ENCODE measurements at regions not wholly inside any gene's neighbourhood (a gene's known extent, or its start where the extent isn't known, plus 50 kb on each side); places are given as distances from the start of the nearest gene placed in this dataset.

DNA sequence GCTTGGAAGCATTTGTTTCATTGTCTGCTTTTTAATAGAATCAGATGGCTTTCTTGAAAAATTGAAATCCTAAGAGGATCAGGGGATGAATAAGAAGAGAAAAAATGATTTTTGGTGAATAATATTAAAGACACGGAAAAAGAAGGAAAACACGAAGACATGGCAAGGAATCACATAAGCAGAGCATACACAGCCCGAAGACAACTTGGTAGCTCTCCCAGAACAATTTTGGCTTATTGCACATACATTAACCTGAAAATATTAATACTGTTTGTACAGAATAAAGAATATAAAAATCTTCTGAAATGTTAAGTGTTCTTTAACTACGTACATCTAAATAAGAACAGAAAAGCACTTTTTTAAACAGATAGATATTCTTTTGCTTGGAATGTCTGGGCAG, 150.0 kb downstream of the SHOX2 start:
- TF ChIP-seq, protein P1, sequence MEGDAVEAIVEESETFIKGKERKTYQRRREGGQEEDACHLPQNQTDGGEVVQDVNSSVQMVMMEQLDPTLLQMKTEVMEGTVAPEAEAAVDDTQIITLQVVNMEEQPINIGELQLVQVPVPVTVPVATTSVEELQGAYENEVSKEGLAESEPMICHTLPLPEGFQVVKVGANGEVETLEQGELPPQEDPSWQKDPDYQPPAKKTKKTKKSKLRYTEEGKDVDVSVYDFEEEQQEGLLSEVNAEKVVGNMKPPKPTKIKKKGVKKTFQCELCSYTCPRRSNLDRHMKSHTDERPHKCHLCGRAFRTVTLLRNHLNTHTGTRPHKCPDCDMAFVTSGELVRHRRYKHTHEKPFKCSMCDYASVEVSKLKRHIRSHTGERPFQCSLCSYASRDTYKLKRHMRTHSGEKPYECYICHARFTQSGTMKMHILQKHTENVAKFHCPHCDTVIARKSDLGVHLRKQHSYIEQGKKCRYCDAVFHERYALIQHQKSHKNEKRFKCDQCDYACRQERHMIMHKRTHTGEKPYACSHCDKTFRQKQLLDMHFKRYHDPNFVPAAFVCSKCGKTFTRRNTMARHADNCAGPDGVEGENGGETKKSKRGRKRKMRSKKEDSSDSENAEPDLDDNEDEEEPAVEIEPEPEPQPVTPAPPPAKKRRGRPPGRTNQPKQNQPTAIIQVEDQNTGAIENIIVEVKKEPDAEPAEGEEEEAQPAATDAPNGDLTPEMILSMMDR (IDR thresholded peaks at IDR 0.05; ENCODE audit: low read depth, low read length), result no peak
- no peak for DNase-seq
- H3K9me3 ChIP-seq, result no peaks in the 10 kb centered on the region
- H3K4me3 ChIP-seq (ENCODE audit: low read depth, low read length), result no peak overlapping the region
- no peaks in the 10 kb centered on the region for H3K36me3 ChIP-seq
- H3K27me3 ChIP-seq, result no peaks in the 10 kb centered on the region
- peaks cover 4% of the 10 kb centered on the region for H3K4me1 ChIP-seq

- no peak for DNase-seq
- H3K4me1 ChIP-seq, result peaks cover 3% of the 10 kb centered on the region
Observed at GRCh38 chr3:157953565-157953964, 152.7 kb downstream of the SHOX2 start.

DNA sequence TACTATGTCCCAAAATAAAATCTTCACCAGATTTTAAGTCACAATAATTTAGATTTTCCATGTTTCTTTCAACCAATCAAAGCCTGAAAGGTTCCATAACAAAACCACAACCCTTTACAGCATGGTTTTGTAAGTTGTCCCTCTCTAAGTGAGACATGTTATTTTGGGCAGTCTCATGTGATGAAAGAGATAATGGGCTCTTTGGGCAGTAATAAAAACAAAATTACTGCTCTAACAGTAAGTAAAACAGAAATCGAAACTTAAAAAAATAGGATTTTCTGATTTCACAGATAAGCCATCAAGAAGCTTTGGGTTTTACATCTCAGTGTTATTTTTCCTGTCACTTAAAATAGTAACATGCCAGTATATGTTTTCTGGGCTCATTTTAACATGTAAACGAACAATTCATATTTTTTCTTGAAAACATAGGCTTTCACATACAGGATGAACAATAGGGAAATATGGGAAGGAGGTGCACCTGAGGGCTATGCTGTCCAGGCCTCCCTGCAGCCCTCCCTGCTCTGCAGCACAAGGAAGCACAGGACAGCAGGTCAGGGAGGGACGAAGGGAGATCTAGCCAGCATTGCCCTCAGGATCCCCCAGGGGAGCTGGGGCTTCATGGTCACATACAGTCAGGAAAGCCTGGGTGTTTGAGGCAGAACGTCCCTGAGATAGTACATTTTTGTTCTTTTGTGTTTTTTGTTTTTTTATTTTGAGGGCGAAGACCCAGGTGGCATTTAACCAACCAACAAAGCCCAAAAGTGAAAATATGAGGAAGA, 157.4 kb downstream of the SHOX2 start:
- TF ChIP-seq, protein P1 (IDR thresholded peaks at IDR 0.05; ENCODE audit: low read depth, low read length), result no peak
- Histone ChIP-seq H3K36me3 (no peaks in the 10 kb centered on the region), H3K4me1 (no peaks in the 10 kb centered on the region), H3K27me3 (no peaks in the 10 kb centered on the region), H3K9me3 (no peaks in the 10 kb centered on the region), H3K4me3 (ENCODE audit: low read depth, low read length) (no peak overlapping the region)
- DNase-seq, result no peak

More at GRCh38 chr3:157953565-157953964, 152.7 kb downstream of the SHOX2 start:
- H3K9me3 ChIP-seq, result no peaks in the 10 kb centered on the region
- no peaks in the 10 kb centered on the region for H3K27me3 ChIP-seq
- H3K4me3 ChIP-seq (ENCODE audit: low read depth, low read length), result no peak overlapping the region
- TF ChIP-seq, protein P1 (IDR thresholded peaks at IDR 0.05; ENCODE audit: low read depth, low read length), result no peak
- no peaks in the 10 kb centered on the region for H3K36me3 ChIP-seq

DNA sequence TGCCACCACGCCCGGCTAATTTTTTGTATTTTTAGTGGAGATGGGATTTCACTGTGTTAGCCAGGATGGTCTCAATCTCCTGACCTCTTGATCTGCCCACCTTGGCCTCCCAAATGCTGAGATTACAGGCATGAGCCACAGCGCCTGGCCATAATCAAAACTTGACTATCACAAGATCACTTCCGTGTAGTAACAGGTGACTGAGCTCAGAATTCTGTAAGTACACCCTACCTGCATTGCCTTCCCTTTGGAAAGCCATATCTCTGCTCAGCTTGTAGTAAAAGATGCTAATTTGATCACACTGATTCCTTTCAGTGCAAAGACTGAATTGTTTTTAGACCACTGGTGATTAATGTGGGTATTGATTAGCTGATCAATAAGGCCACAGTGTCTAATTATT, 167.1 kb downstream of the SHOX2 start:
- TF ChIP-seq, protein P1 (IDR thresholded peaks at IDR 0.05; ENCODE audit: low read depth, low read length), result no peak
- Histone ChIP-seq H3K9me3 (no peaks in the 10 kb centered on the region), H3K27me3 (no peaks in the 10 kb centered on the region), H3K4me1 (no peaks in the 10 kb centered on the region), H3K4me3 (ENCODE audit: low read depth, low read length) (no peak overlapping the region), H3K36me3 (no peaks in the 10 kb centered on the region)
- no peak for DNase-seq

GRCh38 chr3:157938154-157938779, 168.0 kb downstream of the SHOX2 start:
- no peak for DNase-seq
- H3K4me3 ChIP-seq (ENCODE audit: low read depth, low read length), result no peak overlapping the region
- no peaks in the 10 kb centered on the region for H3K36me3 ChIP-seq
- TF ChIP-seq, protein P1 (IDR thresholded peaks at IDR 0.05; ENCODE audit: low read depth, low read length), result no peak
- no peaks in the 10 kb centered on the region for H3K27me3 ChIP-seq
- H3K4me1 ChIP-seq, result no peaks in the 10 kb centered on the region
- H3K9me3 ChIP-seq, result no peaks in the 10 kb centered on the region

DNA sequence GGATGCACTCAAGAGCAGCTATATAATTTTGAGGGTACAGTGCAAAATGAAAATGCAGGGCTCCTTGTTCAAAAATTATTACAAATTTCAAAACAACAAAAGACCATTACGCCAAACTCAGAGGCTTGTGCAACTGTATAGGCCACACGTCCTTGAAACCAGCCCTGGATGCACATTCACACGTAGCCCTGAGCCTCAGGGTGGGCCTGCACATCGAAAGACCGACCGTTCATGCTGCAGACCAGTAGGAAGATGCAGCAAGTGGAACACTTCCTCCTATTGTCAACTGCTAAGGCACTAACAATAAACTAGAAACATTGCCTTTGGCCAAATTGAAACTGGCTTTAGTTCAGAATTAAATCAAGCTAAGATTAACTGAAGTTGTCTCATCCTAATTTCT, 174.7 kb downstream of the SHOX2 start:
- Histone ChIP-seq H3K4me1 (no peaks in the 10 kb centered on the region), H3K36me3 (no peaks in the 10 kb centered on the region)
- TF ChIP-seq, protein P1 (IDR thresholded peaks at IDR 0.05; ENCODE audit: low read depth, low read length), result no peak

More for the DNA sequence above, 174.7 kb downstream of the SHOX2 start:
- Histone ChIP-seq H3K4me3 (ENCODE audit: low read depth, low read length) (no peak overlapping the region), H3K9me3 (no peaks in the 10 kb centered on the region), H3K27me3 (no peaks in the 10 kb centered on the region)
- no peak for DNase-seq
